ENCODE measurements at regions not wholly inside any gene's neighbourhood (a gene's known extent, or its start where the extent isn't known, plus 50 kb on each side); places are given as distances from the start of the nearest gene placed in this dataset.

DNA sequence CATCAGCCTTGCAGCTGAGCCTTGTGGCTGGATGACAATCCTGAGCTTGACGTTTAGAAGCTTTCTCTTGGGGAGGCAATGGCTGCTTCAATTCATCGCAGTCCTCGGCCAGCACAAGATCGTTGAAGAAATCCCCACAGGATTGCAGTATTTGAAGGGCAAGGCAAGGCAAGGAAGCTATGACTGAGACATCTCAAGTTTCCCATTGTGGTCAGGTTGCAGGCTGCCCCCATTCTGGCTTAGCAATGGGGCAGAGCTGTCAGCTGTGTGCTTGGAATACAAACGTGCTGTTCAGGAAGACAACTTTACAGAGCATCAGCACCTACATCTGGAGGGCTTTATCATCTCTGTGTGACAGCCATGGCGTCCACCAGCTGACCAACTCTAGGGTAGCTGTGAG, 275.9 kb upstream of the TBL1XR1 start:
- FAIRE-seq (no peak), DNase-seq (ENCODE audit: insufficient read length, low spot score) (no peak)
- TF ChIP-seq TAF1 (IDR thresholded peaks at IDR 0.05; ENCODE audit: low read depth, low read length) (no peak), POLR2A (IDR thresholded peaks at IDR 0.05; ENCODE audit: low read depth, low read length) (no peak), PAX5 (IDR thresholded peaks at IDR 0.05; ENCODE audit: insufficient read depth, low read length, severe bottlenecking) (no peak), POU2F2 (IDR thresholded peaks at IDR 0.05; ENCODE audit: low read depth, low read length) (no peak), POLR2AphosphoS5 (IDR thresholded peaks at IDR 0.05; ENCODE audit: low read depth, low read length) (no peak), SPI1 (IDR thresholded peaks at IDR 0.05; ENCODE audit: low read depth, low read length) (no peak)

DNA sequence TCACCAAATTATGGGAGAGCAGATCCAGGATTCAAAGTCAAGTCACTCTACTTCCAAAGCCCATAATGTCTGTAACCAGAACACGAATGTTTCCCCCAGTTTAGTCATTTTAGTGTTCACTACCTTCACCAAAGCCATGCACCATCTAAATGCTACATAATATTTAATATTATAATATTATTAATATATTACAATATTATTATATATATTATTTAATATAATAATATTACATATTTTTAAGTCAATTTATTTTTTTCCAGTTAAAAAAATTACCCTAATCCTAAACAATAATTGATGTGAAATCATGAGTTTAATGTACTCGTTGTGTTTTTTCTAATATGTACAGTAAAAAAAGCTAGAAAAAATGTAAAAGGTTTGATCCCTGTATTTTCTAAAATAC, 276.6 kb upstream of the TBL1XR1 start:
- FAIRE-seq = no peak
- DNase-seq (ENCODE audit: insufficient read length, low spot score) = no peak
- TF ChIP-seq SPI1 (IDR thresholded peaks at IDR 0.05; ENCODE audit: low read depth, low read length) = no peak
- TF ChIP-seq PAX5 (IDR thresholded peaks at IDR 0.05; ENCODE audit: insufficient read depth, low read length, severe bottlenecking) = no peak
- no peak for TF ChIP-seq TAF1 (IDR thresholded peaks at IDR 0.05; ENCODE audit: low read depth, low read length)
- TF ChIP-seq POU2F2 (IDR thresholded peaks at IDR 0.05; ENCODE audit: low read depth, low read length) = no peak
- no peak for TF ChIP-seq POLR2AphosphoS5 (IDR thresholded peaks at IDR 0.05; ENCODE audit: low read depth, low read length)
- TF ChIP-seq POLR2A (IDR thresholded peaks at IDR 0.05; ENCODE audit: low read depth, low read length) = no peak

DNA sequence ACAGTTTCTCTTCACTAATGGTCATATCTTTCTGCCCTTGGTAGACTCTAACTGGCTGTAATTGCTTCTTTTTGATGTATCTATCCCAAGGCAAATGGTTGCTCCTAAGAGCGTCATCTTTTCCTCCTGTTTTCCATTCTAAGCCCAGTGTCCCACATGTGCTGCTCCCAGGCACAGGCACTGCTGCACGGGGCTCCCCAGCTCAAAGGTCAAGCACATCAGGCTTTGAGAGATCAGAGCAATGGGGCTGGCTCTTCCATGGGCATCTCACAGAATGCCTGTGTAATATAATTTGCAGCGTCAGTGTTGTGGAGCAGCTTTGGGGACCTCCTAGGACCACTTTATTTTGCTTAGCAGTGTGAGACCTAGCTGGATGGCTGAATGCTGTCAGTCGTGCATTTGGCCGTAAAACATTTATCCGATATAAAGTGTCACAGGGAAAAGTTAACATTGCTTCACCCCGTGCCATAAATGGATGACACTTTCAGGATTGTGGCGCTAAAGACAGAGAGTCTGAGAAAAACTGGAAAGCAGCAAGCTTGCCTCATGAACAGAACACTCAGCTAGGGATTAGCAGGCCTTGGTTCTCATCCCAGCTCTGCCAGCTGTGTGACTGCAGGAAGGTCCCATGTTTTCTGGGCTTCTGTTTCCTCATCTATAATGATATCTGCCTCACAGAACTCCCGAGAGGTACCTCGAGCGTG, 277.5 kb upstream of the TBL1XR1 start:
- DNase-seq (ENCODE audit: insufficient read length, low spot score) (no peak), FAIRE-seq (no peak)
- no peak for TF ChIP-seq TAF1 (IDR thresholded peaks at IDR 0.05; ENCODE audit: low read depth, low read length)
- TF ChIP-seq SPI1 (IDR thresholded peaks at IDR 0.05; ENCODE audit: low read depth, low read length) = no peak
- TF ChIP-seq POLR2AphosphoS5 (IDR thresholded peaks at IDR 0.05; ENCODE audit: low read depth, low read length) = no peak
- no peak for TF ChIP-seq POLR2A (IDR thresholded peaks at IDR 0.05; ENCODE audit: low read depth, low read length)
- no peak for TF ChIP-seq PAX5 (IDR thresholded peaks at IDR 0.05; ENCODE audit: insufficient read depth, low read length, severe bottlenecking)
- no peak for TF ChIP-seq POU2F2 (IDR thresholded peaks at IDR 0.05; ENCODE audit: low read depth, low read length)

DNA sequence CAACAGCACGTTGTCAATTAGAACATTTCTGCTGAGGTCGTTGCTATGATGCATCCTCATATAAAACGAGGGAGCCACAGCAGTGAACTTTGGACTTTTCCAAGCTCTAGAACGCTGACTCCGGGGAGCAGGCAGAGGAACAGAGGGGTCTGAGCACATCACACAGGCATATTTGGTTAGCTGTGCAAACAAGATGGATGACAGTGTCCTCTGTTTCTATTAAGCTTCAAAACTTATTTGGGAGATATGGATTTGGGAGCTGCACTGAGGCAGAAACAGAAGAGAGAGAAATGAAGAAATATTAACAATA, 278.0 kb upstream of the TBL1XR1 start:
- FAIRE-seq = no peak
- DNase-seq (ENCODE audit: insufficient read length, low spot score) = no peak
- TF ChIP-seq PAX5 (IDR thresholded peaks at IDR 0.05; ENCODE audit: insufficient read depth, low read length, severe bottlenecking) (no peak), POU2F2 (IDR thresholded peaks at IDR 0.05; ENCODE audit: low read depth, low read length) (no peak), SPI1 (IDR thresholded peaks at IDR 0.05; ENCODE audit: low read depth, low read length) (no peak), POLR2AphosphoS5 (IDR thresholded peaks at IDR 0.05; ENCODE audit: low read depth, low read length) (no peak), POLR2A (IDR thresholded peaks at IDR 0.05; ENCODE audit: low read depth, low read length) (no peak), TAF1 (IDR thresholded peaks at IDR 0.05; ENCODE audit: low read depth, low read length) (no peak)

DNA sequence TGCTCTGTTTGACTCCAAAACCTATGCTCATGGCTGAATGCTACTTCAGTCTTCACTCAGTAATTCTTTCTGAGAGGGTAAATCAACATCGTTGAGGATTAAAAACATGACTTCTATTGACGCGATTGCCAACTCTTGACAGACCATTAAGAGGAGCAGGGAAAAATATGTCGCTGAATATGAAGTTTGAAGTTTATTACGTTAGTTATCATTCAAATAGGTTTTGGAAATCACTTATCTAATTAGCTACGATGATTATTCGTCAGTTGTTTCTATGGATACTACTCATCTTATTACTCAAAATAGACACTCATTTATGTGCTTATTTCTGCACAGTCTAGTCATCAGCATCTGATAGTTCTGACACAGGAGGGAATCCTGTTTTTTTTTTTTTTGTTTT, 279.2 kb upstream of the TBL1XR1 start:
- TF ChIP-seq POLR2A (IDR thresholded peaks at IDR 0.05; ENCODE audit: low read depth, low read length) (no peak), POU2F2 (IDR thresholded peaks at IDR 0.05; ENCODE audit: low read depth, low read length) (no peak), PAX5 (IDR thresholded peaks at IDR 0.05; ENCODE audit: insufficient read depth, low read length, severe bottlenecking) (no peak), SPI1 (IDR thresholded peaks at IDR 0.05; ENCODE audit: low read depth, low read length) (no peak), POLR2AphosphoS5 (IDR thresholded peaks at IDR 0.05; ENCODE audit: low read depth, low read length) (no peak), TAF1 (IDR thresholded peaks at IDR 0.05; ENCODE audit: low read depth, low read length) (no peak)
- FAIRE-seq = no peak

DNA sequence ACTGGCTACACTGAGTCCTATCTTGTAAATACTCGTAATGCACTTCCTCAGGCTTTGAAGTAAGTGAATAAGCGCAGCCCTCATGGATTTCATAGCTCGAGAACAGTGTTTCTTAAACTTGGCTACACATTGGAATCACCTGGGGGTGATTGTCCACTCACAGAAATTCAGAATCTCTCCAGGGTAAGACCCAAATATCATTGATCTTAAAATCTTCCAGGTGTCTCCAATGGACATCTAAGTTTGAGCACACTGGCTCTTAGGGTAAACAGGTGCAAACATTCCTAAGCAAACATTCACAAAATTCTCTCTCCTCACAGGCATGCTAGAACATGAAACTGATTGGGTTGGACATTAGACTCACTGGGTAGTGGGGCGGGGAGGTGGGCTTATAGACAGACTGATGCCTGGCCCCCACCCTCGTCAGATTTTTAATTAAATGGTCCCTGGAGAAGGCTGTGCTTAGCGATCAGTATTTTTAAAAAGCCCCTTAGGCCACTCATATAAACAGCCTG, 279.7 kb upstream of the TBL1XR1 start:
- FAIRE-seq (no peak), DNase-seq (ENCODE audit: insufficient read length, low spot score) (no peak)
- TF ChIP-seq POU2F2 (IDR thresholded peaks at IDR 0.05; ENCODE audit: low read depth, low read length) (no peak), TAF1 (IDR thresholded peaks at IDR 0.05; ENCODE audit: low read depth, low read length) (no peak), POLR2AphosphoS5 (IDR thresholded peaks at IDR 0.05; ENCODE audit: low read depth, low read length) (no peak), PAX5 (IDR thresholded peaks at IDR 0.05; ENCODE audit: insufficient read depth, low read length, severe bottlenecking) (no peak), SPI1 (IDR thresholded peaks at IDR 0.05; ENCODE audit: low read depth, low read length) (no peak), POLR2A (IDR thresholded peaks at IDR 0.05; ENCODE audit: low read depth, low read length) (no peak)

More for the DNA sequence above, 279.2 kb upstream of the TBL1XR1 start:
- no peak for DNase-seq (ENCODE audit: insufficient read length, low spot score)

DNA sequence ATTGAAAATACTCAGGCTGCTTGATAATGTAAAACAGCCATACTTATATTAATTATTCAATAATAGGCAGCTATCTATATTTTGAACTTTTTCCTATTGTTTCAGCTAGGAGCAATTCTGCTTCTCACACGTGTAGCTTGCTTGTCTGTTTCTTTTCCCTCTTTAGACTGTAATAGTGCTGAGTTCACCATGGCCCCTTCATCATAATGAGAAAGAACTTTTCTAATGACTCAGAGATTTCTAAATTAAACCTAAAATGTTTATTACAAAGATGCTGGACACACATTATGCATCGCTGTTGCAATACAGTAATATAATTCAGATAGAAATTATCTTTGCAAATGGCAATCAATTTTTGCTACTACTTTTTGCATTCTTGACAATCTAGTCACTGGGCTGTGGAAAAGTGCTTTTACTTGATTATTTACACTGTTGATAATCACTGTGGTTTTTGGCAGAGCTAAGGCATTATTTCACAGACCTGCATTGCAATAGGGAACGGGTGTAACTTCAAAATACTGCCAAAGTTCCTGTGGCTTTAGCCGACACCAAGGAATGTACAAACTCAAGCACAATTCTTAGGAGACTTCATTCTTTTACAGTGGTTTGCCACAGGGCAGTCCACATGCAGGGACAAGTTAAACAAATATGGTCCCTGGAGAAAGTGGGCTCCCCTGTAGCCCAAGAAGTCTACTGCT, 281.0 kb upstream of the TBL1XR1 start:
- no peak for DNase-seq (ENCODE audit: insufficient read length, low spot score)

DNA sequence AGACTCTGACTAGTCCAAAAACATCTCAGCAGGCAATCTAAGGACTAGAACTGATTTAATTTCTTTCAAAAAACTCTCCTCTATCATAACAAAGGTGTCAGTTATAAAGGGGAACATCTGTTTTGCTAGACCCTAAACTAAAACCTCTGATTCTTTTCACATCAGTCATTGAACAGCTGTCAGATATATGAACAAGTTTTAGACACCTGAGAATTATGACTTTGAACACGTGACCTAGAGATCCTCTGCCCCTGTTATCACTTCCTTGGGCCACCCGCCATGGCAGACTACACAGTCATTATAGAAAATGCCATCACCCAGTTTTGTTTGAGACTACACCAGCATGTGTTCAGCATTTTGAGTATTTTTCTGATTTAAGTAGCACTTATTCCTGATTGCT, 282.3 kb upstream of the TBL1XR1 start:
- FAIRE-seq (no peak), DNase-seq (ENCODE audit: insufficient read length, low spot score) (no peak)
- no peak for TF ChIP-seq POLR2AphosphoS5 (IDR thresholded peaks at IDR 0.05; ENCODE audit: low read depth, low read length)
- TF ChIP-seq SPI1 (IDR thresholded peaks at IDR 0.05; ENCODE audit: low read depth, low read length) = no peak
- no peak for TF ChIP-seq POU2F2 (IDR thresholded peaks at IDR 0.05; ENCODE audit: low read depth, low read length)
- no peak for TF ChIP-seq POLR2A (IDR thresholded peaks at IDR 0.05; ENCODE audit: low read depth, low read length)
- TF ChIP-seq TAF1 (IDR thresholded peaks at IDR 0.05; ENCODE audit: low read depth, low read length) = no peak
- no peak for TF ChIP-seq PAX5 (IDR thresholded peaks at IDR 0.05; ENCODE audit: insufficient read depth, low read length, severe bottlenecking)

More for the DNA sequence above, 281.0 kb upstream of the TBL1XR1 start:
- no peak for FAIRE-seq
- TF ChIP-seq PAX5 (IDR thresholded peaks at IDR 0.05; ENCODE audit: insufficient read depth, low read length, severe bottlenecking) (no peak), TAF1 (IDR thresholded peaks at IDR 0.05; ENCODE audit: low read depth, low read length) (no peak)

DNA sequence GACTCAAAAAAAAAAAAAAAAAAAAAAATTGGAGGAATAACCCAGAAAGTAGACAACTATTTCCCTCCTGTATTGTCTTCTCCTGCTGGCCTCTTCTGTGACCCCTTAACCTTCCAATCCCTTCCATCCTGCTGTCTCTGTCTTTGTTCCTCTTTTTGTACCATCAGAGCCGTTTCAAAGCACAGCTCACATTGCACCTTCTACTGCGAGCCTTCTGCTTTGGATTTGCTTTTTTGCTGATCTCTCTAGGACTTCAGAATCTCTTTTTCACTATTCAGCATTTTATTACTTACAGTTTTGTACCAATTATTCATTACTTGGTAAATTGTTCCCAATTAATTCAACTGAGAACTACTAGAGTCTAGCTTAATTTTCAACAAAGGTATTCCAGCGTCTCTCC, 284.0 kb upstream of the TBL1XR1 start:
- DNase-seq (ENCODE audit: insufficient read length, low spot score) (no peak), FAIRE-seq (no peak)
- no peak for TF ChIP-seq POLR2AphosphoS5 (IDR thresholded peaks at IDR 0.05; ENCODE audit: low read depth, low read length)
- TF ChIP-seq TAF1 (IDR thresholded peaks at IDR 0.05; ENCODE audit: low read depth, low read length) = no peak
- TF ChIP-seq SPI1 (IDR thresholded peaks at IDR 0.05; ENCODE audit: low read depth, low read length) = no peak
- no peak for TF ChIP-seq PAX5 (IDR thresholded peaks at IDR 0.05; ENCODE audit: insufficient read depth, low read length, severe bottlenecking)
- no peak for TF ChIP-seq POU2F2 (IDR thresholded peaks at IDR 0.05; ENCODE audit: low read depth, low read length)
- TF ChIP-seq POLR2A (IDR thresholded peaks at IDR 0.05; ENCODE audit: low read depth, low read length) = no peak

Measured in GM12891 (cell line).